ENCODE measurements at regions not wholly inside any gene's neighbourhood (a gene's known extent, or its start where the extent isn't known, plus 50 kb on each side); places are given as distances from the start of the nearest gene placed in this dataset.
"Not testable (repeated sequence)": the region's sequence is repeated elsewhere in the genome, so short reads cannot be mapped to it uniquely, and the experiment has no call there.

GRCh38 chr7:145784809-145785780, 331.5 kb upstream of the CNTNAP2 start:
- no peak for DNase-seq

DNA sequence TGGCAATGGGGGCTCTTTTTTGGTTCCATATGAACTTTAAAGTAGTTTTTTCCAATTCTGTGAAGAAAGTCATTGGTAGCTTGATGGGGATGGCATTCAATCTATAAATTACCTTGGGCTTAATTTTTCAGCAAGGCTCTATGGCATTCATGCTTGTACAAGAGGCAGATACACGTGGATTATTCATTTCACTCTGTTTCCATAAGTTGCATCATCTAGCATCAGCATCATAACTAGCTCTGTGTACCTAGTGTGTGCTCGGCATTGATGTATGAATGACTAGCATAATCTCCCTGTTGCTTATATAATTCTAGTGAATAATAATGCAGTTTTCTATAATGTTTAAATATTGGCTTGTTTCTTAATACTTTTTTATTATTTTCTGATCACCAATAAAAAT, 335.2 kb upstream of the CNTNAP2 start:
- DNase-seq: not testable (repeated sequence)

GRCh38 chr7:145779140-145779539, 337.5 kb upstream of the CNTNAP2 start:
- no peak for DNase-seq

DNA sequence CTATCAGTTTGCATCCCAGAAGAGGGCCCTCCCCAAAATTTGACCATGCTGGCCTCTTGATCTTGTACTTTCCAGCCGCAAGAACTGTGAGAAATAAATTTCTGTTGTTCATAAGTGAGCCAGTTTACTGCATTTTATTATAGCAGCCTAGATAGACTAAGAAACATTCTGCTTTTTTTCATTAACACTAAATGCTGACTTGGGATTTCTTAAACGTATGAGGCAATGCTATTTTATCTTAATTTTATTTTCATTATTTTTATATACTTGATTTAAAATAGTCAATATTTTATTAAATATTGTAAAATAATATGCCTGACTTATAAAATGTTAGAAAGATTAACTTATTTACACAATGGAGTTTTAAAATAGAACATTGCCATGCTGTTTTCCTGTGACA, 341.8 kb upstream of the CNTNAP2 start:
- DNase-seq: no peak

DNA sequence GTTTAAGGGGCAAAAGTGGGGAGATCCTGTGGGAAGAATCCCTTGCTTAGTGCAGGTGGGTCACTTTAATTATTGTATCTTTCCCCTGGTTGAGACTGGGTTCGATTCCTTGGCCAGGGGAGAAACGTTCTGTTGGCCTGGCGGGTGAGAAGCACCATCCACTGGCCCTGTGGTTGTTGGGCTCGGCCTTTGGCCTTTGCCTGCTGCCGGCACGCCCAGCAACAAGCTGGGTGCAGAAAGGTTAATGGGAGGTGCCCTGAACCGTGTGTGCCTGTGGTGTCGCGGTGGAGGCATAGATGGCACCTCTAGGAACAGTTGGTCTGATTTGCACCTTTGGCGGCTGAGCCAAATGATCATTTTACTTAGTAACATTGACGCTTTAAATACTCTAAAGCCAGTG, 363.6 kb upstream of the CNTNAP2 start:
- DNase-seq: no peak

DNA sequence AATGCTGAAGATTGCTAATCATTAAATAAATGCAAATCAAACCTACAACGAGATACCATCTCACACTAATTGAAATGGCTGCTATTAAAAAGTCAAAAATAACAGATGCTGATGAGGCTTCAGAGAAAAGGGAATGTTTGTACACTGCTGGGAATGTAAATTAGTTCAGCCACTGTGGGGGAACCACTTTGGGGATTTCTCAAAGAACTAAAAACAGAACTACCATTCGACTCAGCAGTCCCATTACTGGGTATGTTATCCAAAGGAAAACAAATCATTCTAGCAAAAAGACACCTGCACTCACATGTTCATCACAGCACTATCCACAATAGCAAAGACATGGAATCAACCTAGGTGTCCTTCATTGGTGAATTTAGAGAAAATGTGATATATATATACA, 379.0 kb upstream of the CNTNAP2 start:
- DNase-seq: no peak

DNA sequence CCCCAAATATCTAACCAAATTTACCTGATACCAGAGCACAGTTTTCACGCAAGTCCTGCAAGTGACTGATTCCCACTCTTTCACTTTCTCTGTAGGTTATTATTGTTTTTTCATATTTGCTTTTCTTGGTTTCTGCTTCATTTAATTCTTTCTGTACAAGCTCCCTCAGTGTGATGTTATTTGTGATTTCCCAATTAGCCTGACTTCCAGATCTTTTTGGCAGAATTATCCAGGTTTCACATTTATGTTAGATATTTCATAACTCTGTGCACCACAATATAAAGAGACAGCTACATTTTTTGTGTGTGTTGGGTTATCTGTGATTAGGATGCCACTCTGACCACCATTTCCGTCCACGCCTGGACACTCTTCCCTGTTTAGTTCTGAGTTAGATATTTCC, 381.5 kb upstream of the CNTNAP2 start:
- DNase-seq: no peak

DNA sequence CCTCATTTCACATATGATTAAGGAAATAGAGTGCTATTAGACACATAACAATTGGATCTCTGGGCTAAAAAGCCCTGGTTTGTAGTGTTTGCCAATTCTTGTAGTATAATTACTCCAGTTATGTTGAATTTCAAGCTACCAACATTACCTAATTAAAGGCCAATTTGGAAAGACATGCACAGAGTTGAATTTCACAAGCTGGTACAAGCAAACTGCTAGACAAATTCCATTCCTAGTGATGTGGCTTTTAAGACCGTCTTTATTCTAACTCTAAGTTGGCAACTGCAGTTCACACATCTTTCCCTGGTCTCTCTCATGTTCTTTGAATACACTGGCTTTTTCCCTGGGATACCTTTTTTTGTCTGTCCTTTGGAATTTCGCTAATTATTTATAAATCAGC, 384.1 kb upstream of the CNTNAP2 start:
- no peak for DNase-seq

- DNase-seq: no peak
Observed at GRCh38 chr7:145729691-145730090, 386.9 kb upstream of the CNTNAP2 start.

DNA sequence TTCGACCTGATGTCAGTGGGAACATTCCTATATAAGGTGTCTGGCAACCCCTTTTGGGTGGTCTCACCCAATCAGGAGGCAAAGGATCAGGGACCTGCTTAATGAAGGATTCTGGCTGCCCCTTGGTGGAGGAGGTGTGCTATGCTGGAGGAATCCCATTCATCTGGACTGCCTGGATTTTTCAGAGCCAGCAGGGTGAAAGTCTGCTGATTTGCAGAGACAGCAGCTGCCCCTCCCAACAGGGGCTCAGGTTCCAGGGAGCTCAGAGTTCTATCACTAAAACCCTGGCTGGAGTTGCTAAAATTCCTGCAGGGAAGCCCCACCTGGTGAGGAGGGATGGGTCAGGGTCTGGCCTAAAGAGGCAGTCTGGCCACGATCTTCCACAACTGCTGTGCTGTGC, 398.5 kb upstream of the CNTNAP2 start:
- no peak for DNase-seq

- DNase-seq: no peak
Observed at GRCh38 chr7:145700488-145700887, 416.1 kb upstream of the CNTNAP2 start.

GRCh38 chr7:145698526-145699262, 417.9 kb upstream of the CNTNAP2 start:
- no peak for DNase-seq

DNA sequence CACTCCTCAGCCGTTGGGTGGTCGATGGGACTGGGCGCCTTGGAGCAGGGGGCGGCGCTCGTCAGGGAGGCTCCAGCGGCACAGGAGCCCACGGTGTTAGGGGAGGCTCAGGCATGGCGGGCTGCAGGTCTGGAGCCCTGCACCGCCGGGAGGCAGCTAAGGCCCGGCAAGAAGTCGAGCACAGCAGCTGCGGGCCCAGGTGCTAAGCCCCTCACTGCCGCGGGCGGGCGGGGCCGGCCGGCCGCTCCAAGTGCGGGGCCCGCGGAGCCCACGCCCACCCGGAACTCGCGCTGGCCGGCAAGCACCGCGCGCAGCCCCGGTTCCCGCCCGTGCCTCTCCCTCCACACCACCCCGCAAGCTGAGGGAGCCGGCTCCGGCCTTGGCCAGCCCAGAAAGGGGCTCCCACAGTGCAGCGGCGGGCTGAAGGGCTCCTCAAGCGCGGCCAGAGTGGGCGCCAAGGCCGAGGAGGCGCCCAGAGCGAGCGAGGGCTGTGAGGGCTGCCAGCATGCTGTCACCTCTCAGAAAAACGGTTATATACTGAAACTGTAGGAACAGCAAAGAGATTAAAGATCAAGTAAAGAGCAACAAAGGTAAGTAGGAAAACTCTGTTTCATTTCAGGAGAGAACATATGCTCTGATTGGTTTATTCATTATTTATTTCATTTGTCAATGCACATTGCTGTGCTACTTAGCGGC, 419.0 kb upstream of the CNTNAP2 start:
- not testable (repeated sequence) for DNase-seq

DNA sequence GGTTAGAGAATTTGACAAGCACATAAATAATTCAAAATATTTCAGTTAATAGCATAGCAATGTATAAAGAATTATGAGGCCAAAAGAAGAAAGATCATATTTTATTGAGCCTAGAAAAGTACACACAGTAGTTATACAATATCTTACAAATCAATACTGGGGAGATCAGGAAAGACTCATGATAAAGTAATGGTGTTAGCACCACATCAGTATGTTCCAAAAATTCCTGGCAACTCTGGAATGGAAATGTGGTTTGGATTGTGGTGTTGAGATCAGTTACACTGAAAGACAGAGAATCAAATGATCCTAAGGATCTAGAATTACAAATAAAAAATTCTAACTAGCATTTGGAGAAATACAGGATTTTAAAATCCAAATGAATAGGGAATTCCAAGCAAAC, 420.5 kb upstream of the CNTNAP2 start:
- no peak for DNase-seq

DNA sequence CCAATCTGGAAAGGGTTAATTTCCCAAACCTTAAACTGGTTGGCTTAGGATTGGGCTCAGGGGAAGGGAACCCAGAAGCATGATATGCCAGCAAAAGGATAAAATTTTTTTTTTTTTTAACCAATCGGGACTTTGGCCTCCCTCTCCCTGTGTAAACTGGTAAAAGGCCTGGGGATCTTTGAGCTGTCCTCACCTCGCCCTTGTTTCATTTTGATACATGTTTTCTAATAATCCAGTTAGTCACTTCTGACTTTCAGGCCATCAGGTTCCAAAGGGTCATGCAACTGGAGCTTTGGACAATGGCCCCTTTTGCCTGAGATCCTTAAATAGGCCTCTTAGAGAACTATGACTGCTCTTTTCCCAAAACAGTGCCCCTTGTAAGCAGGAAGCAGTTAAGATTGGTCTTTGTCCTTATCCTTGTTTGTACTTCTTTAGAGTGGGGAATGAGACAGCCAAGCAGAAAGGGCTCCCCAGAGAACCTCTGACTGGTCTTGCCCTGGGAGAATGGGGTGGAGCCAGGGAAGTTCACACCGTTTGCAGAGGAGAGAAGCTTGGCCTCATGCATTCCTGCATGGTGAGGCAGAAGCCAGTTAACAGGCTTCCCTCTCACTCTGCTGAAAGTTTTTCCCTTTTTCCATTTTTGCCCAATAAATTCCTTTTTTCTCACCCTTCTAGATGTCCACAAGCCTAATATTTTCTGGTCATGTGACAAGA, 424.2 kb upstream of the CNTNAP2 start:
- DNase-seq: no peak

GRCh38 chr7:145691377-145691914, 425.2 kb upstream of the CNTNAP2 start:
- DNase-seq: no peak

DNA sequence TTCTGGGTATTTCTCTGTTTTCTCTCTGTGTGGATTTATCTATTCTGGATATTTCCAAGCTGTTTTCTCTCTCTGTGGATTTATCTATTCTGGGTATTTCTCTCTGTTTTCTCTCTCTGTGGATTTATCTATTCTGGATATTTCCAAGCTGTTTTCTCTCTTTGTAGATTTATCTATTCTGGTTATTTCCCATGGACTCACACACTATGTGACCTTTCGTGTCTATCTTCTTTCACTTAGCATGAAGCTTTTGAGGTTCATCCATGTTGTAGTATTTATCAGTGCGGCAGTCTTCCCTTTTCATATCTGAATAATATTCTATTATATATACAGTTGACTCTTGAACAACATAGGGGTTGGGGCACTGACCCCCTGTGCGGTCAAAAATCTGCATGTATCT, 435.0 kb upstream of the CNTNAP2 start:
- DNase-seq: no peak

- DNase-seq: no peak
Observed at GRCh38 chr7:145681159-145681558, 435.4 kb upstream of the CNTNAP2 start.

DNA sequence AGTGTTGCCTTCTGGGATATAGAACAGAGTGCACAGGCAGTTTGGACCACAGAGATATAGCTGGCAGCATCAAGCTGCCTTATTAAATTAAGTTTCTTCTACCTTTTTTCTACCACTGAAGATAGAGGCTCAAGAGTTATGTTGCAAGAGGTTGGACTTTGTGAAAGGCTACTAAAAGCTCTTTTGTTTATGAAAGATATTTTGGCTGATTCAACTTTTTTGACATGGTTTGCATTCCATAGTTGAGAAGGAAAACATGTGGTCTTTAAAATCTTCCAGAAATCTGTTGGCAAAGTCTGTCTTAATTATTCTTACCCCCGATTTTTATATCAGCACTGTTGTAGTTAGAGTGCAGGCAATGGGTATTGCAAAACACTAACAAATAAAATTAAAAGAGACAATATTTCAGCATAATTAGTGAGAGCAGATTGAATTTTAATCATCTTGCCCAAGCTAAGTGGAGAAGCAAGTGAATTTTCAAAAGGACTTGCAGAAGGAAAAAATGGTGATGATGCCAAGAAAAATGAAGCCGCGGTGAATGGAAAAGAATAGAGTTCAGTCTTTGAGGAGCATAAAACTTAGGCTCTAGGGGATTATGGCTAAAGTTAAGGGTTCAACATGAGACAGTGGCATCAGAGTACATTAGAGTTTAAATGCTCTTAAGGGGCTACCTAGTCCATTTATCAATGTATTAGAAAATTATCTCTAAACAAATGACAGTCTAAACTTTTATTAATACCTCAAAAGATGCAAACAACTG, 450.9 kb upstream of the CNTNAP2 start:
- no peak for DNase-seq

DNA sequence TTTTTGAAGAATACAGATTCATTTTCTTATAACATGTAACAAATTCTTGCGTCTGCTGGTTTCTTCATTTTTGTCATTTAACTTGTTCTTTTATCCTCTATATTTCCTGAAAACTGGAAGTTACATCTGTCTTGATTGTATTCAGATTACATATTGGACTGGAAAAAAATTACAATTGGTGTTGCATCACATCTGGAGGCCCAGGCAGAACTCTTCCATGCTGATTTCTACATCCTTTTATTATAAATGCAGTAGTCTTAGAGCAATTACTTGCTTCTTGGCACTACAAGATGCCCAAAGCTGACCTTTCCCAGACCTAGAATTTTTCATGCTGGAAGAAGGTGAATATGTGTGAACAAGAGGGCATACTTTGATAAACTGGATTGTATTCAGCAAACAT, 460.9 kb upstream of the CNTNAP2 start:
- DNase-seq: no peak

DNA sequence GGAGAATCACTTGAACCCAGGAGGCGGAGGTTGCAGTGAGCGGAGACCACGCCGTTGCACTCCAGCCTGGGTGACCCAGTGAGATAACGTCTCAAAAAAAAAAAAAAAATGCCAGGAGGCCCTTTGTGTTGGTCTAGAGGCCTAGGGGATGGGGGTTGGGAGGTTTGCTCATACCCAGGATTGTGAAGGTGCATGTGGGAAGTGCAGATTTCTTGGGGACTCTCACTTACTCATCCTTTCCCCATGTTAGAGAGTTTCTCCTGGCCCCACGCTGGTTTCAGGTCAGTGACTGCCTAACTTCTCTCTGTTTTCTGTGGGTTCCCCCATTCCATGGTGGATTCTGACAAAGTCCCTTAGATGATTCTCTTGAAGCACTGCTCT, 471.5 kb upstream of the CNTNAP2 start:
- DNase-seq: no peak
